ENCODE measurements at regions not wholly inside any gene's neighbourhood (a gene's known extent, or its start where the extent isn't known, plus 50 kb on each side); places are given as distances from the start of the nearest gene placed in this dataset.

DNA sequence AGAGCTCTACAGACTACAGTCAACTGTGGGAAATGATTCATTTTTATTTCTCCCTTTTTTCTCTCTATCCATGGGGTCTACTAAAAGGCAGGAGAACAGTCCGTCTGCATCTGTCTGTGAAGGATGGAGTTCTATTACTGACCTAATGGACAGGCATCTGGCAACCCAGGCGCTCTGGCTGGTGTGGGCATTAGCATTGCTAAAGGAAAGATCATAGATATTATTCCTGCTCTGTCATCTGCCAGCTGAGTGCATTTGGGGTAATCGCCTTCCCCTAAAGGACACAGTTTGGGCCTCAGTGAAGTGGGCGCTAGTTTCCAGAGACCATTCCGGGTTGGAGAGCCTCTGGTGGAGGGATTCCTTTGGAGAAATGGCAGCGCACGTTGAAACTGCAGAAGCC lies 201.3 kb upstream of the TCERG1L start:
- no peak for DNase-seq (ENCODE audit: low spot score)
- TF ChIP-seq, protein P1, sequence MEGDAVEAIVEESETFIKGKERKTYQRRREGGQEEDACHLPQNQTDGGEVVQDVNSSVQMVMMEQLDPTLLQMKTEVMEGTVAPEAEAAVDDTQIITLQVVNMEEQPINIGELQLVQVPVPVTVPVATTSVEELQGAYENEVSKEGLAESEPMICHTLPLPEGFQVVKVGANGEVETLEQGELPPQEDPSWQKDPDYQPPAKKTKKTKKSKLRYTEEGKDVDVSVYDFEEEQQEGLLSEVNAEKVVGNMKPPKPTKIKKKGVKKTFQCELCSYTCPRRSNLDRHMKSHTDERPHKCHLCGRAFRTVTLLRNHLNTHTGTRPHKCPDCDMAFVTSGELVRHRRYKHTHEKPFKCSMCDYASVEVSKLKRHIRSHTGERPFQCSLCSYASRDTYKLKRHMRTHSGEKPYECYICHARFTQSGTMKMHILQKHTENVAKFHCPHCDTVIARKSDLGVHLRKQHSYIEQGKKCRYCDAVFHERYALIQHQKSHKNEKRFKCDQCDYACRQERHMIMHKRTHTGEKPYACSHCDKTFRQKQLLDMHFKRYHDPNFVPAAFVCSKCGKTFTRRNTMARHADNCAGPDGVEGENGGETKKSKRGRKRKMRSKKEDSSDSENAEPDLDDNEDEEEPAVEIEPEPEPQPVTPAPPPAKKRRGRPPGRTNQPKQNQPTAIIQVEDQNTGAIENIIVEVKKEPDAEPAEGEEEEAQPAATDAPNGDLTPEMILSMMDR (IDR thresholded peaks at IDR 0.05; ENCODE audit: extremely low read depth, missing control alignments): no peak

- TF ChIP-seq, protein P1 (IDR thresholded peaks at IDR 0.05; ENCODE audit: extremely low read depth, missing control alignments): no peak
- no peak for DNase-seq (ENCODE audit: low spot score)
These were observed 201.9 kb upstream of the TCERG1L start for GRCh38 chr10:131513445-131513844.

DNA sequence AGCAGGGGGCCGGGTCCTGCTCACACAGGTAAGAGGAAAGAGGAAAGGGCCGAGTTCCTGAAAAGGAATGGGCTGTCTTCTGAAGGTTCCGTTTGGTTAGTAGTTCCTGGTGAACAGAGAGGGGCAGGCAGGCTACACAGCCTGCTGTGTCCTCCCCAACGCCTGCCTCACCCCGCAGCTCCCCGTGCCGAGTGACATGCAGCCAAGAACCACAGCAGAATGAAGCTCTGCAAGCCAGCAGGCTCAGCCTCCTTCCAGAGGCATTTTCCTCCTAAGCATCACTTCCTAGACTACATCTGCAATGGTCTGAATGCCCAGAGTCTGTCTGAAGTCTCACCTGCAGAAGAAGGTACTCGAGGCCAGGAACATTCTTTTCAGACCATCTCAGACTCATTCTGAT lies 202.4 kb upstream of the TCERG1L start:
- TF ChIP-seq, protein P1 (IDR thresholded peaks at IDR 0.05; ENCODE audit: extremely low read depth, missing control alignments): no peak
- no peak for DNase-seq (ENCODE audit: low spot score)

- DNase-seq (ENCODE audit: low spot score): no peak
- TF ChIP-seq, protein P1 (IDR thresholded peaks at IDR 0.05; ENCODE audit: extremely low read depth, missing control alignments): no peak
These were observed 202.9 kb upstream of the TCERG1L start for GRCh38 chr10:131514454-131514853.

DNA sequence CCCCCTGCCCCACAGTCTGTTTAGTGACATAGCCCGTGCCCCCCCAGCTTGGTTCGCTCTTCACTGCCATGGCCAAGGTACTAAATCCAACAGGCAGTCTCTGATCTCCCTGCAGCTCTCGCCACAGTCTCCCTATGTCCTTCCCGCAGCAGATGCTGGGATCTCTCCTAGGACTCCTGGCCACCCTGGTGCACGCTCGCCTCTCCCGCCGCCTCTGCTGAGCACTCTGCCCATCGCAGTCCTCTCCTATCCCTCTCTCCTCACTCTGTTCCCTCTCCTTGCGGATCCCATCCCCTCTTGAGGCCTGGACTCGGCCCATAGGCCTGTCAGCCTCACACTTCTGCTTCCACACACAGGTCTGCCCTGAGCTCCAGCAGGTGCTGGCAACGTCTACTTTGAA lies 204.8 kb upstream of the TCERG1L start:
- DNase-seq (ENCODE audit: low spot score): no peak
- TF ChIP-seq, protein P1 (IDR thresholded peaks at IDR 0.05; ENCODE audit: extremely low read depth, missing control alignments): no peak

- DNase-seq (ENCODE audit: low spot score): no peak
- TF ChIP-seq, protein P1 (IDR thresholded peaks at IDR 0.05; ENCODE audit: extremely low read depth, missing control alignments): no peak
These were observed 206.3 kb upstream of the TCERG1L start for GRCh38 chr10:131517781-131518180.

DNA sequence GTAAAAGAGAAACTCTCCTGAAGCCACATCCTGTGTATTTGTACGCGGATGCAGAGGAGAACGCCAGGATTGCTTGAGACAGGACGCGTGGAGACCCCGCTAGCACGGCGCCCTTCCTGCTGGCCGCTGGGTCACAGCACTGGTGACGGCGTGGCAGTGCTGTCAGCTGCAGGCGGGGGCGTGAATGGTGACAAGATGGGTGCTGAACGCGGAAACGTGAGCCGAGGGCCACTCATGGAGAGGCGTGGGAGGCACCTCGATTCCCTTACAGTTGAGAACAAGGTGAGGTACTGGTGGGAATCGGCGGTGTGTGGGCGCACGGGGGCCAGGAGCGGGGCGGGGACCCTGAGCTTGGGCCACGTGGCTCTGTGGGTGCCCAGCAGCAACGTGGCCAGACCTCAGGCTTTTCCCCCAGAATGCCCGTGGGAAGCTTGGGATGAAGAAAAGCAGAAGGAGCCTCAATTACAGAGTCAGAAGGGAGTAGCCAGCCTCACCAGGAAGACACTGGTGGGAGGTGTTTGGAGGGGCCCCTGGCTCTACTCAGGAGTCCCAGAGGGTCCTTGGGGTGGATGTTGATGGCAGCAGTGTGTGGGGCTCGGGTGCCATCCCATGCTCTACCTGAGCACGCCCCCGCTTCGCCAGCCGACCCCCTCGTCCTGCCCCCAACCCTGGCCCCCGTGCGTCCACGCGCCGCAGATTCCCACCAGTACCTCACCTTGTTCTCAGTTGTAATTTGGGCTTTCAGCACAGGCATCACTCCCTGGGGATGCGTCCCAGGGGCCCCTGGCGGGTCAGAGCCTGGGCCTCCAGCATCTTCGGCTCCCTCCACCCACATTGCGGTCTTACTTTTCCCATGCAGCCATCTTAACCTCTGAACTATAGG lies 208.4 kb upstream of the TCERG1L start:
- no peak for DNase-seq (ENCODE audit: low spot score)
- TF ChIP-seq, protein P1 (IDR thresholded peaks at IDR 0.05; ENCODE audit: extremely low read depth, missing control alignments): no peak
